ENCODE measurements at regions not wholly inside any gene's neighbourhood (a gene's known extent, or its start where the extent isn't known, plus 50 kb on each side); places are given as distances from the start of the nearest gene placed in this dataset.

- no peak overlapping the region for H3K4me3 ChIP-seq (ENCODE audit: low read depth, low read length)
- TF ChIP-seq CTCF (IDR thresholded peaks at IDR 0.05; ENCODE audit: low read depth, low read length) (no peak), MAX (IDR thresholded peaks at IDR 0.05; ENCODE audit: low read depth, low read length) (no peak), MYC (IDR thresholded peaks at IDR 0.05; ENCODE audit: low read depth, low read length) (no peak), POLR2A (IDR thresholded peaks at IDR 0.05; ENCODE audit: extremely low read depth, insufficient read length) (no peak)
- no peak for DNase-seq (ENCODE audit: low read depth)
Measured at GRCh38 chr22:48559647-48560388, 1267.9 kb downstream of the BRD1 start.

GRCh38 chr22:48558606-48559402 is 1268.9 kb downstream of the BRD1 start:
- TF ChIP-seq CTCF (IDR thresholded peaks at IDR 0.05; ENCODE audit: low read depth, low read length) (no peak), MYC (IDR thresholded peaks at IDR 0.05; ENCODE audit: low read depth, low read length) (no peak), POLR2A (IDR thresholded peaks at IDR 0.05; ENCODE audit: extremely low read depth, insufficient read length) (no peak), MAX (IDR thresholded peaks at IDR 0.05; ENCODE audit: low read depth, low read length) (no peak)
- no peak for DNase-seq (ENCODE audit: low read depth)
- no peak overlapping the region for H3K4me3 ChIP-seq (ENCODE audit: low read depth, low read length)

GRCh38 chr22:48558016-48558415 is 1269.7 kb downstream of the BRD1 start:
- TF ChIP-seq CTCF (IDR thresholded peaks at IDR 0.05; ENCODE audit: low read depth, low read length) (no peak), MAX (IDR thresholded peaks at IDR 0.05; ENCODE audit: low read depth, low read length) (no peak), MYC (IDR thresholded peaks at IDR 0.05; ENCODE audit: low read depth, low read length) (no peak), POLR2A (IDR thresholded peaks at IDR 0.05; ENCODE audit: extremely low read depth, insufficient read length) (no peak)
- no peak for DNase-seq (ENCODE audit: low read depth)
- no peak overlapping the region for H3K4me3 ChIP-seq (ENCODE audit: low read depth, low read length)

- DNase-seq (ENCODE audit: low read depth): no peak
- no peak overlapping the region for H3K4me3 ChIP-seq (ENCODE audit: low read depth, low read length)
- TF ChIP-seq POLR2A (IDR thresholded peaks at IDR 0.05; ENCODE audit: extremely low read depth, insufficient read length) (no peak), MAX (IDR thresholded peaks at IDR 0.05; ENCODE audit: low read depth, low read length) (no peak), MYC (IDR thresholded peaks at IDR 0.05; ENCODE audit: low read depth, low read length) (no peak), CTCF (IDR thresholded peaks at IDR 0.05; ENCODE audit: low read depth, low read length) (no peak)
Measured at GRCh38 chr22:48557473-48557872, 1270.2 kb downstream of the BRD1 start.

- no peak for DNase-seq (ENCODE audit: low read depth)
- H3K4me3 ChIP-seq (ENCODE audit: low read depth, low read length): no peak overlapping the region
- TF ChIP-seq CTCF (IDR thresholded peaks at IDR 0.05; ENCODE audit: low read depth, low read length) (no peak), MYC (IDR thresholded peaks at IDR 0.05; ENCODE audit: low read depth, low read length) (no peak), POLR2A (IDR thresholded peaks at IDR 0.05; ENCODE audit: extremely low read depth, insufficient read length) (no peak), MAX (IDR thresholded peaks at IDR 0.05; ENCODE audit: low read depth, low read length) (no peak)
Measured at GRCh38 chr22:48556751-48557150, 1270.9 kb downstream of the BRD1 start.

Data from NB4 (cell line).